H1 (cell line): ENCODE measurements at regions not wholly inside any gene's neighbourhood (a gene's known extent, or its start where the extent isn't known, plus 50 kb on each side); places are given as distances from the start of the nearest gene placed in this dataset.

ENCODE experiments used
- CTCF ChIP-seq, 3 experiments: IDR thresholded peaks; 1 replicate in 2 of 3; 2 replicates in 1 of 3; pipeline versions ENCODE4 v1.5.1 to v1.6.1; 2011; ENCODE audit warnings: low read length in 3 of 3, mild to moderate bottlenecking in 3 of 3, inconsistent platforms in 2 of 3, low read depth in 1 of 3, moderate library complexity in 1 of 3; ENCODE audit not compliant: insufficient read depth in 1 of 3; ENCODE audit errors: control extremely low read depth in 1 of 3
- RFX5 ChIP-seq: IDR thresholded peaks from 2 replicates; pipeline ENCODE4 v1.6.1; 2011; ENCODE audit warnings: low read depth, low read length, improper control_type of control experiment, borderline replicate concordance
- YY1 ChIP-seq: IDR thresholded peaks from 2 replicates; pipeline ENCODE4 v1.6.1; 2011; ENCODE audit warnings: low read depth, mild to moderate bottlenecking, low read length

GRCh38 chr4:72768364-72768763, 199.3 kb upstream of the ADAMTS3 start:
- no peak for TF ChIP-seq CTCF (IDR thresholded peaks at IDR 0.05; ENCODE audit: control extremely low read depth in 1 of 3, insufficient read depth in 1 of 3, low read depth in 1 of 3, low read length in 3 of 3)
- TF ChIP-seq RFX5: no peak
- TF ChIP-seq YY1: no peak
